CD4-positive, alpha-beta T cell treated with Interferon alpha-2 for 1 hour (primary cell): ENCODE measurements at regions not wholly inside any gene's neighbourhood (a gene's known extent, or its start where the extent isn't known, plus 50 kb on each side); places are given as distances from the start of the nearest gene placed in this dataset.
A peak's percentile ranks its signal among the peaks of the same experiment; 100 is the strongest.
"Not testable (repeated sequence)": the region's sequence is repeated elsewhere in the genome, so short reads cannot be mapped to it uniquely, and the experiment has no call there.

Source experiments
- DNase-seq, 2 donors: peaks; one replicate each; pipeline ENCODE4 v3.0.0-alpha.2; 2020 to 2022

- DNase-seq, result not testable (repeated sequence)
Measured at GRCh38 chr17:27104605-27105221, 189.2 kb upstream of the WSB1 start.

GRCh38 chr17:27105636-27106035 is 188.3 kb upstream of the WSB1 start:
- no peak for DNase-seq

GRCh38 chr17:27106347-27106981 is 187.4 kb upstream of the WSB1 start:
- DNase-seq, result no peak

DNA sequence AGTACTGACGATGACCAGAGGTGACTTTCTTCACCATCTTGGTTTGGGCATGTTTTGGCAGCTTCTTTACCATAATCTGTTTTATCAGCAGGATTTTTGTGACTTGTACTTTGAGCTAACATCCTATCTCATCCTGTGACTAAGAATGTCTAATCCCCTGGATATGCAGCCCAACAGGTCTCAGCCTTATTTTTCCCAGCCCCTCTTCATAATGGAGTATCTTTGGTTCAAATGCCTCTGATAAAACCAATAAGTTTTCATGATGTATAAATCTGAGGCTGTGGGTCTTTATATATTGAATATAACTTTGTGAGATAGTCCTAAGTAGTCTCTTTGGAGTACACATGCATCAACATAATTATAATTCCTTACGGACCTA is 186.9 kb upstream of the WSB1 start:
- DNase-seq, result no peak

GRCh38 chr17:27107386-27108328 is 186.3 kb upstream of the WSB1 start:
- not testable (repeated sequence) for DNase-seq

- no peak for DNase-seq
Measured at GRCh38 chr17:27109346-27109745, 184.6 kb upstream of the WSB1 start.

DNA sequence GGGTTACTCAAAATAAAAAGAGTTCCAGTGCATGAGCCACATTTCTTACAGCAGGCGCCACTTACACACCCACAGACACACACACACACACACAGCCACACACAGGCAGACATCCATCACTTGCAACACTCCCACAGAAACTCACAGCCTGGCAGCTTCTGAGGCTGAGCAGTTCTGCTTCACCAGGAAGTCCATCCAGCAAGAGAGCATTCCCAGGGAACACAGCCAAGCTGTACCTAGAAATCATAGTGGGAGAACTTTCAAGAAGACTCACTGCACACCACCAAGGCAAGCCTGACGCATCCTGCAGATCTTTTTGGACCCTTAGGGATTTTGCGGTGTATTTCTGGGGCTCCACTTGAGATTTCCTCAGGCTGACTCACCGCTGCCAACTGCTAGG is 140.9 kb upstream of the WSB1 start:
- DNase-seq, result no peak

DNA sequence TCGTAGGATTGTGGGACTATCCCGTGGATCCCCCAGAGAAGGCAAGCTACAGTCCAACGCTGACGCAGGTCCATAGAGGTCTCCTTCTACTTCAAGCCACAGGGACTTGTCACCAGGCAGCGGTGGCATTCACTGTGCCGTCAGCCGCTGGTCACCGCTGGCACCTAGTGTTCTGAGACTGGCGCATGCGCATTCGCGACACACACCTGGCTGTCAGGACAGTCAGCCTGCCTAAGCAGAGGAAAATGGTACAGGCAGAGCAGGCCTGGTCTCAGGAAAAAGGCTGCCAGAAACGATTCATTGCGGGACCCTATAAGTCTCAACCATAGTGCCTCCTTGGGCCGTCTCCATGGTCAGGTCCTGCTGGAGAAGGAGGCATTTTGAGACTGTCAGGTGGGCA is 138.0 kb upstream of the WSB1 start:
- no peak for DNase-seq

DNA sequence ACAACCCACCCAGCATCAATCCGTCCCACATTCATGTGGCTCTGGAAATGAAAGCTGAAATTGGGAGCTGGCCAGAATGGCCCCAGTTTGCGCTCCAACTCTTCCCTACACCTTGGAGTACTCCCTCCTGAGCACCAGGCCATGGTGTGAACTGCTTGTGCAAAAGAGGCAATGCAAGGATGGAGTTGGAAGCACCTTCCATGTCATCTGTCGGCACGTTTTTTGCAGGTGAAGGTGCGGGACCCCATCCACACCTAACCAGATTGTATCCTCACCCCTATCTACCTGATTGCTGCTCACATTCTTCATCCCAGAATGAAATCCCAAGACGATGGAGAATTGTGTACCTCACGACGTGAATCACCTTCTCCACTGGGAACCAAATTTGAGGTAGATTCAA is 136.6 kb upstream of the WSB1 start:
- DNase-seq, result no peak

- DNase-seq, result no peak
Measured at GRCh38 chr17:27157898-27158297, 136.0 kb upstream of the WSB1 start.

GRCh38 chr17:27158382-27158781 is 135.5 kb upstream of the WSB1 start:
- no peak for DNase-seq

DNA sequence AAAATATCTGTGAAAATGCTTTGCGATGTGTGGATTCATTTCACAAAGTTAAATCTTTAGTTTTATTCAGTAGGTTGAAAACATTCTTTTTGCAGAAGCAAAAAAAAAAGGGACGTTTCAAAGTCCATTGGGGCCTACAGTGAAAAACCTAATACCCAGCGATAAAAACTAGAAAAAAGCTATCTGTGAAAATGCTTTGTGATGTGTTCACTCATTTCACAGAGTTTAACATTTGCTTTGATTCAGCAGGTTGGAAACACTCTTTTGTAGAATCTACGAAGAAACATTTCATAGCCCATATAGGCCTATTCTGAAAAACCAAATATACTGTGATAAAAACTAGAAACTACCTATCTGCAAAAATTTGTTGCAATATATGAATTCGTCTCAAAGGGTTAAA is 113.6 kb upstream of the WSB1 start:
- DNase-seq, result no peak

- not testable (repeated sequence) for DNase-seq
Measured at GRCh38 chr17:27181379-27181925, 112.5 kb upstream of the WSB1 start.

DNA sequence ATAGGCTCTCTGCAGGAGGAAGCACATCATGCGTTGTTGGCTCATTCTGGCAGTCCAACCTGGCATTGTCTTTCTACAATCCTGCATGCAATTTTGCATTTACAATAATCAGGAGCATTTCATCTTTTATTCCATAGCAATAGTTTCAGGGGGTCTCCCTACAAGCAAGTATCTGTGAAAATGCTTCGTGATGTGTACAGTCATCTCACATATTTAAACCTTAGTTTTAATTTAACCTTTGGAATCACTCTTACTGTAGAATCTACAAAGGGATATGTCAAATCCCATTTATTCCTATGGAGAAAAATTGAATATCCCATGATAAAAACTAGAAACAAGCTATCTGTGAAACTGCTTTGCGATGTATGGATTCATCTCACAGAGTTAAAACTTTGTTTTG is 112.0 kb upstream of the WSB1 start:
- no peak for DNase-seq

DNA sequence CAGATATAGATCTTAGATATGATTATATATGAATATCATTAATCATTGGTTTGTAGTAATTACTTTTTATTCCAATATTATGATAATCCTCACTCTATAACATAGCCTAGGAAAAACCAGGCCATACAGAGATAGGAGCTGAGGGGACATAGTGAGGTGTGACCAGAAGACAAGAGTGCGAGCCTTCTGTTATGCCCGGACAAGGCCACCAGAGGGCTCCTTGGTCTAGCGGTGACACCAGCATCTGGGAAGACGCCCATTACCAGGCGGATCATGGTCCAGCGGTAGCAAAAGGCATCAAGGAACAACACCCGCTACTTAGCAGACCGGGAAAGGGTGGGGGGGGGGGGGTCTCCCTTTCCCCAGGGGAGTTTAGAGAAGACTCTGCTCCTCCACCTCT is 96.4 kb upstream of the WSB1 start:
- peak in 1 of 2 donors; percentile 34 for DNase-seq

DNA sequence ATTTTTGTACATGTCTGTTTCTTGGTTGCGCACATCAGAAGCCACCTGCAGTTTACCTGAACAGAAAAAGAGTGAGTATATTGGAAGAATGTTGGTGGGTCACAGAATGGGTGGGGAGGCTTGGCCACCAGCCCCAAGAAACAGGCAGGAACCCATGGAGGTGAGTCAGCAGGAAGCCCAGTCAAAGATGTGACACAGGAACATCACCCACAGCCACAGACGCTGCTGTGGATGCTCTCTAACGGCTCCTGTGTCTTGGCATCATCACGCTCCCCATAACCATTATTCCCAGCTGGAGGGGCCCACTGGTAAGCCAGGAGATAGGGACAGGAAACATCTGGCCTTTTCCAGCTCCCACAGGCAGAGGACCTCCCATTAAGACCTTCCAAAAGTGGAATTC is 94.0 kb upstream of the WSB1 start:
- DNase-seq, result no peak

- no peak for DNase-seq
Measured at GRCh38 chr17:27200476-27200875, 93.4 kb upstream of the WSB1 start.

GRCh38 chr17:27203241-27203640 is 90.7 kb upstream of the WSB1 start:
- DNase-seq, result no peak

DNA sequence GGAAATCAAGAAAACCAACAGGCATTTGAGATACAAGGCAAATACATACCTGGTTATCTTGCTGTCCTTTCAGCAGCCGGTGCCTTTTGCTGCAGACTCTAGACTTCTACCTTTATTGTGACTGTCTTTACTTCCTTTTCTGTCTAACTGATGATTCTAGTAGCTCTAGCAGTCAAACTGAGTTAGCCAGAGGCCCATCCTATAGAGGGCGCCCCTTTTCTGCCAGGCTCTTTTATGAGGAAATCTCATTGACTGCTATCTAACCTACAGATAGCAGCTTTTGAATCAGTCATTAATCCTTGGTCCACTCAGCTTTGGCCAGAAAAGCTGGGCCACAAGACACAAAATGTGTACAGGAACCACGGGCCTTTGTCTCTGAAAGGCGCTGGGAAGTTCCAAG is 87.5 kb upstream of the WSB1 start:
- no peak for DNase-seq

DNA sequence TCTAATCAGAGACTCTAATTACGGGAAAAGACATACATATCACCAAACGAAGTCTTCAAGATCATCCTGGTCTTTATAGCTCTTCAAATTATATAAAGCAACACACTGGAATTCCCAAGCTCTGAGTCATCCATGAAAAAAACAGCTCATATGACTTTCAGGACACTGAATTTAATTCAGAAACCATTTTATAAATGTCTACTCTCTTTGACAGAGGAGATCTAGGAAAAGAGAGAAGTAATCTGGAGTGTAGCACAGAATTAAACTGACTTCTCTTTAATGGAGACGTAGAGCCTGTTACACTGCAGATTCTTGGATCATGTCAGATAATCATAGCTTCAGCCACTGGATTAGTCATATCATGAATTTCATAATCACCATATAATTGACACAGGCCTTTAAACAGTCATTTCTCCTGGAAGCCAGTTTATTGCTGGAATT is 86.8 kb upstream of the WSB1 start:
- no peak for DNase-seq

GRCh38 chr17:27208370-27208769 is 85.5 kb upstream of the WSB1 start:
- DNase-seq, result not testable (repeated sequence)

GRCh38 chr17:27209316-27209715 is 84.6 kb upstream of the WSB1 start:
- DNase-seq, result no peak

- DNase-seq, result not testable (repeated sequence)
Measured at GRCh38 chr17:27210809-27211208, 83.1 kb upstream of the WSB1 start.

DNA sequence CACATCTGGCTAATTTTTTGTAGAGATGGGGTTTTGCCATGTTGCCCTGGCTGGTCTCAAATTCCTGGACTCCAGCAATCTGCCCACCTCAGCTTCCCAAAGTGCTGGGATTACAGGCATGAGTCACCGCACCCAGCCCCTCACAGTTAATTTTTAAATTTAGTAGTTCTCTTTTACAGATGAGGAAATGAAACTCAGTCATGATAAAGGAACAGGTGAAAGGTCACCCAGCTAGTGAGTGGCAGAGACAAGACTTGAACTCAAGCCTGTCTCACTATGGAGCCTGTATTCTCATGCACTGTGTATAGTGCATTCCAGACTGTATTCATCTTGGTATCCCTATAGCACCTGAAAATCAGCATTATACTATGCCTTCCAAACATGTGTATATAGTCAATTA is 77.1 kb upstream of the WSB1 start:
- DNase-seq, result peak in 1 of 2 donors; percentile 23
